ENCODE measurements at regions not wholly inside any gene's neighbourhood (a gene's known extent, or its start where the extent isn't known, plus 50 kb on each side); places are given as distances from the start of the nearest gene placed in this dataset.
A peak's percentile ranks its signal among the peaks of the same experiment; 100 is the strongest.
"Not testable (repeated sequence)": the region's sequence is repeated elsewhere in the genome, so short reads cannot be mapped to it uniquely, and the experiment has no call there.

- DNase-seq = no peak
Measured at GRCh38 chr1:47491341-47491753, 53.5 kb downstream of the FOXD2 start.

GRCh38 chr1:47495176-47495713, 57.4 kb downstream of the FOXD2 start:
- no peak for DNase-seq

- no peak for DNase-seq
Measured at GRCh38 chr1:47498551-47498950, 60.7 kb downstream of the FOXD2 start.

- DNase-seq = no peak
Measured at GRCh38 chr1:47501069-47501468, 63.2 kb downstream of the FOXD2 start.

GRCh38 chr1:47502746-47503370, 65.0 kb downstream of the FOXD2 start:
- no peak for DNase-seq

GRCh38 chr1:47504840-47505239, 67.0 kb downstream of the FOXD2 start:
- not testable (repeated sequence) for DNase-seq

GRCh38 chr1:47505267-47505666, 67.4 kb downstream of the FOXD2 start:
- DNase-seq = no peak

GRCh38 chr1:47506053-47506452, 68.2 kb downstream of the FOXD2 start:
- no peak for DNase-seq

- DNase-seq = peak; percentile 13
Measured at GRCh38 chr1:47507144-47507543, 69.3 kb downstream of the FOXD2 start.

- peak; percentile 58 for DNase-seq
Measured at GRCh38 chr1:47507881-47508701, 70.2 kb downstream of the FOXD2 start.

- DNase-seq = peak; percentile 4
Measured at GRCh38 chr1:47508702-47509431, 71.0 kb downstream of the FOXD2 start.

GRCh38 chr1:47510282-47510811, 72.5 kb downstream of the FOXD2 start:
- no peak for DNase-seq

GRCh38 chr1:47511825-47512224, 74.0 kb downstream of the FOXD2 start:
- DNase-seq = no peak

GRCh38 chr1:47513393-47513792, 75.5 kb downstream of the FOXD2 start:
- no peak for DNase-seq

- DNase-seq = no peak
Measured at GRCh38 chr1:47514229-47514628, 76.4 kb downstream of the FOXD2 start.

GRCh38 chr1:47515164-47515789, 77.4 kb downstream of the FOXD2 start:
- no peak for DNase-seq

- no peak for DNase-seq
Measured at GRCh38 chr1:47517946-47518345, 80.1 kb downstream of the FOXD2 start.

GRCh38 chr1:47519491-47519890, 81.6 kb downstream of the FOXD2 start:
- no peak for DNase-seq

GRCh38 chr1:47519971-47520370, 82.1 kb downstream of the FOXD2 start:
- no peak for DNase-seq

- DNase-seq = no peak
Measured at GRCh38 chr1:47521034-47521881, 83.4 kb downstream of the FOXD2 start.

- DNase-seq = no peak
Measured at GRCh38 chr1:47522935-47523834, 85.3 kb downstream of the FOXD2 start.
